GM21619 (cell line): ENCODE measurements at regions not wholly inside any gene's neighbourhood (a gene's known extent, or its start where the extent isn't known, plus 50 kb on each side); places are given as distances from the start of the nearest gene placed in this dataset.
"Not testable (repeated sequence)": the region's sequence is repeated elsewhere in the genome, so short reads cannot be mapped to it uniquely, and the experiment has no call there.

Experiments
- ATAC-seq: cut with Tn5 transposase; IDR thresholded peaks from one replicate; pipeline ENCODE4 v1.9.1; 2021; ENCODE audit not compliant: unreplicated experiment

DNA sequence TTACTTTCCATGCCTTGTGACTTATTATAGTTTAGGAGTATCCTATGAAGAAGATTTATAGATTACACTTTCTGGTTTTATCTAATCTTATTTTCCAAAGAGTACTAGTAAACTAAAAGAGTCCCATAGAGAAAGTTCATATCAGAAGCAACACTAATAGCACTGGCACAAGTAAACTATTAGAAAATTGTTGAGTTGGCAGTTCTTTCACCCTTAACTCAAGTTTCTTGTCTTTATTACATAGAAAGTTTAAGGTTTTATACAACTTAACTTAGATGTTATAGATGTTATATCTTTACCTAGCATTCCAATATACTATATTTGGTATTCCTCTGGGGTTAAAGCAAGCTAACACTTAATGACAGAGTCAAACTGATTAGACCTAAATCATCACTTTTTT, 437.8 kb upstream of the ARRDC3 start:
- ATAC-seq, result no peak

DNA sequence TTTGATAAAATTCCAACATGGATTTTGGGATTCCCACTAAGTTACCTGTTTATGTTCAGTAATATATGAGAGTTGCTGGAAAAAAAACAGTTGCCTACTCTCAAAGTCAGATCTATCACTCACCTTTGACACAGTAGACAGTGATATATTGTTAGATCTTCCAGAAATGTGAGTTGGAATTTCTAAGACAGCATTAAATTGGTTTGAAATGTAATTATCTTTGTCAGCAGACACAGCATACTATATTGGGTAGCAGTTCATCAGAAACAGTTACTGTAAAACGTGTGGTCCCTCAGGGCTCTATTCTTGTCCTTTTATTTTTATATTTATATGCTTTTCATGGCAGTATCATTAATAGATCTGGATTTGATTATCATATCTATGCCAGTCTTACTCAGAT, 433.6 kb upstream of the ARRDC3 start:
- ATAC-seq, result no peak

DNA sequence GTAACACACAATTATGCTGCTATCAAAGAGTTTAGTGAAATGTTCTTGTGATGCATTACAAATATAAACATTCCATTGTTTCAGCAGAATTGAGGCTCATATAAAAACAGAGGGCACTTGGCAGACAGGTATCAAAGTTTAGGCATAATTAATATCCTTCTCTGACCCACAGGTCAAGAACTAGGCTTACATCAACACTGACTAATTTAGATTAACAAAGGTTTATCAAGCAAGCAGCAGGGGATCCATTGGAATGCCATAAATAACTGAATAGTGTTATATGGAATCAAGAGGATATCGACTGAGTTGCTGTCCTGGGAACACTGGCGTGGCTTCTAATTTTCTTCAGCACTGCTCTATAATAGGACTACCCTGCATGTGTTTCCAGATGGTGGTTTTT, 414.5 kb upstream of the ARRDC3 start:
- no peak for ATAC-seq

DNA sequence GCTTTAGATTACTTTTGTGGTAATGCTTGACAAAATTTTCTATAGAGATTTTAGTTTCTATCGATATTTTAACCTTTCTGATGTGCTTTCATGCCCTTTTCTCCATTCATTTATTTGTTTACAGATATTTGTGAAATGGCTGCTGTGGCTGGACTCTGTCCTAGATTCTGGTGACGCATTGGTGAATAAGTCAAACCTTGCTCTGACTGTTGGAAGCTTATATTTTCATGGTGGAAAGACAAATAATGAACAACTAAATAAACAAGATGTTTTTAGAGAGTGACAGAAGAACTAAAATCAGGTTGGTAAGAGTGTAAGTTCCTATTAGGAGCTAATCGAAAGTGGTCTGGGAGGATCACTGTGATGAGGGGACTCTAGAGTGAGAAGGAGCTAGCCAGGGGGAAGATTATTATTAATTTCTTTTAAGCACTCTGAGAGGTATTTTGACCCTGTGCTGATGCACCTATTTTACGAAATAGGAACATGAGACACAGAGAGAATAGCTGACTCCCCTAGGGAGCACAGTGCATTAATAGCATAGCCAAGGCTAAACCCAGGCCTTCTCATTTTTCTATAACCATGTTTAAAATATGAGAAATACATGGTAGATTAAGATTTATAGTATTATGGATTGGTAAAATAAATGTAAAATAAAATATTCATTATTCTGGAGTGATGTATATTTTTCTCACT, 411.9 kb upstream of the ARRDC3 start:
- ATAC-seq, result no peak

DNA sequence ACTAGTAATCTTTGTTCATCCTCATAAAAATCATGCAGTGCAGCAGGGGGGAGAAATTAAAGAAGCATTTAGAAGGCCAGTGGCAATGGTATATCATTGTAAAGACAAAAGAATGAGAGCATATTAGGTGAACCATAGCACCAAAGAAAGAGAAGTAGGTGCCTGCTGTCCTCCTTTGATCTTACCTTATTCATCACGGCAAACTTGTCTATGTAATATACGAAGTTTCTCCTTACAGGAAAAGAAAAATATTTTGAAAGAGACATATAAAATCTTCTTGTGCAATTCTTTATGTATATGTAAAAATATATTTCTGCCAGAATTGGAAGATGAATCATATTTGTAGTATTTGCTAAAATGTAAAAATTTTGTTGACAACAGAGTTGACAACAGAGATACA, 411.3 kb upstream of the ARRDC3 start:
- no peak for ATAC-seq

DNA sequence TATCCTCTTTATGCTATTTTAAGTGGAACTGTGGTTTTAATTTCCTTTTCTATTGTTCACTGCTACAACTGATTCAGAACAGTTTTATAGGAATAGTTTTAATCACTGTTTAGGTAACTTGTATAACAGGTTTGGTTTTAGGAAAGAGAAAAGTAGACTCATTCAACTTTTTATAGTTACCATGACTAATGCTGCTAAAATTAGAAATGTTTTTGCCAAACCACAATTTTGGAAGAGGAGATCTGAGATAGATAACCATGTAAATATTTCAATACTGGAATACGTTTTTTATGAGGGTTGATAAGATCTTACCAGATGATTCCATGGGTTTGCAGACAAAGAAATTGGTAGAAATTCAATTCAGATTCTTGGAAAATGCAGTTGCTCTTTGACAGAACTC, 404.6 kb upstream of the ARRDC3 start:
- no peak for ATAC-seq

DNA sequence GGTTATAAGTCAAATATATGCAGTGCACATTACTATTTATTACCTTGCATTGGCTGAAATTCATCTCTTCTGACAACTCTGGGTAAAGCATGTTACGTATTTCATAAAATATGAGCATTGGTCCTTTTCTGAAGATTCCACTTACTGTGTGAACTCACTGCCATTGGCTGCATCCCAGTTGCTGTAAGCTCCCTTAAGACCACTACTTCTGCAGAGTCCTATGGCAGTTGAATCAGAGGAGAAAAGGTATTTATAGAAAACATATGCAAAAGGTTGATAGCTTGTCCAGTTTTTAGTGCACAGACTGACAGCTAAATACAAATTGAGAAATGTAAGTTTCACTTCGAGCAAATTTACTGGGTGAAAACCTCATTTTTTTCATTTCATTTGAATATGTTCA, 394.6 kb upstream of the ARRDC3 start:
- no peak for ATAC-seq

DNA sequence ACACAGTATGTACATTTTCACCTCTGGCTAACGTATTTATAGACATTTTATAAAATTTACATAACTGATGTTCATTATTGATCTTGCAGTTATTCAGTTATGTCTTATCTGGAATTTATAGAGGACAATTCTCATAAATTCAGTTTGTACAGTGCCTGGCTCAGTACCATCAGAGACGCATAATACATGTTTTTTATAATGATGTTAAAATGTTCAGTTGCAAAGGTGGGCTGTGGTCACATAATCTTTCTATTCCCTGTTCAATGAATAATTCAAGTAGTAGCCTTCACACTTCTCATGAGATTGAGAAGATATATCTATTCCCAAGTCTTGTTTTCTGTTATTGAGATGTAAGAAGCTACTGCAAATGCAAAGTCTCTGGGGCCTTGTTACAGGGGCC, 393.1 kb upstream of the ARRDC3 start:
- ATAC-seq, result no peak

DNA sequence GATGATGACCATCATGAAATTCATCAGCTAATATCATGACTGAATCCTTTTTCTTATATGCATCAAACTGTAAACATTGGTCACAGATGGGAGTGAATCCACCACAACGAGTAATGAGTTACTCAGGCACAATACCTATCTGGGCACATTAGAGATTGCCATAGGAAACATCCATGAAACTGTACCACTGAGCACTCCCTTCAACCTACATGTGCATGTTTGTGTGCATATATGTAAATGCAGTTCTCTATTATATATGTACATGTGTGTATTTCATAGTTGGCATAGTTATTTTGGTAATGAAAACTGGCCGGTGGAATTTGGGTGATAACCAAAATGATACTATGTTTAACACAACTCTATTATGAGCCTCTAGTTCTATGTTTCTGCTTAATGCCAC, 387.3 kb upstream of the ARRDC3 start:
- ATAC-seq, result no peak

DNA sequence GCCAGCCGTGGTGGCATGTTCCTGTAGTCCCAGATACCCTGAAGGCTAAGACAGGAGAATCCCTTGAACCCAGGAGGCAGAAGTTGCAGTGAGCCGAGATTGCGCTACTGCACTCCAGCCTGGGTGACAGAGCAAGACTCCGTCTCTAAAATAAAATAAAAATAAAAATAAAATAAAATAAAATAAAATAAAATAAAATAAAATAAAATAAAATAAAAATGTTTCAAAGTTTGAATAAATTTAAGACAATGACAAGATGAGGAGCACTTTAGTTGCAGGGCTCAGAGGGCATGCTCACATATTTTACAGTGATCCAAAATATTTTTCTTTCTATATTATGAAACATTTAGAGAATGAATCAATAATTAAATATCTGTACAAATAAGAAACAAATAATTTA, 374.3 kb upstream of the ARRDC3 start:
- ATAC-seq, result not testable (repeated sequence)

DNA sequence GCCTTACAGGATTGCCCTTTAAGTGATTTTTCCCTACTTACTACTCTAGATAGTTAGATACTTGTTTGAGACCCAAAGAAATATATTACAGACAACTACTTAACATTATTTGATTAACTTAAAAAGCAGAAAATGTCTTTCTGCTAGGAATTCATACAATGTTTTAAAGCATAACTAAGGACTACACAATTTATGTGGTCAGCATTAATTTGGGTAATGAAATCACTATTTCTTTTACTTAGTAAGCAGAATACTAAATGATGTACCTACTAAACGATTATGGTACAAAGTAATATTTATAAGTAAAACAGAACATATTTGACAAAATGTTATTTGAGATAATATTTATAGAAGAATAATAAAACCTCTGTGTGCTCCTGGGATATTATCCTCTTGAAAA, 371.9 kb upstream of the ARRDC3 start:
- no peak for ATAC-seq

DNA sequence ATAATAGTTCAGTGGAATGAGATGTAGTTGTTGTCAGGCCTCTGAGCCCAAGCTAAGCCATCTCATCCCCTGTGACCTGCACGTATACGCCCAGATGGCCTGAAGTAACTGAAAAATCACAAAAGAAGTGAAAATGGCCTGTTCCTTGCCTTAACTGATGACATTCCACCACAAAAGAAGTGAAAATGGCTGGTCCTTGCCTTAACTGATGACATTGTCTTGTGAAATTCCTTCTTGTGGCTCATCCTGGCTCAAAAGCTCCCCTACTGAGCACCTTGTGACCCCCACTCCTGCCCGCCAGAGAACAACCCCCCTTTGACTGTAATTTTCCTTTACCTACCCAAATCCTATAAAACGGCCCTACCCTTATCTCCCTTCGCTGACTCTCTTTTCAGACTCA, 361.4 kb upstream of the ARRDC3 start:
- ATAC-seq, result not testable (repeated sequence)

DNA sequence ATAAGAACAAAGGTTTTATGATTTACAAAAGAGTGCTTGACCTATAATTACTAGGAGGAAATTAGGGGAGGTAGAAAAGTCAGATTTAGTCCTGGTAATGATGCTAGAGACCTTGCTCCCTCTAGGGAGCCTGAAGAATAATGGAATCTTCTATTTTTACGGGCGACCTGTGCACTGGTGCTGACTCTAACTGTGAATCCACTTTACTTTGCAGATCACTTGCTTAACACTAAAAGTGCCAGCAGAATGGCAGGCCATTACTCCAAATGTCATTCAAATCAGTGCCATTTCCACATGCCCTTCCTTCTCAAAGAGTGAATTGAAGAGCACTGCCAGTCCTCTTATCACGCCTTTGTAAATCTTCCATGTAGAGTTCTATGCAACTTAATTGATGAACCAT, 359.4 kb upstream of the ARRDC3 start:
- ATAC-seq, result no peak

DNA sequence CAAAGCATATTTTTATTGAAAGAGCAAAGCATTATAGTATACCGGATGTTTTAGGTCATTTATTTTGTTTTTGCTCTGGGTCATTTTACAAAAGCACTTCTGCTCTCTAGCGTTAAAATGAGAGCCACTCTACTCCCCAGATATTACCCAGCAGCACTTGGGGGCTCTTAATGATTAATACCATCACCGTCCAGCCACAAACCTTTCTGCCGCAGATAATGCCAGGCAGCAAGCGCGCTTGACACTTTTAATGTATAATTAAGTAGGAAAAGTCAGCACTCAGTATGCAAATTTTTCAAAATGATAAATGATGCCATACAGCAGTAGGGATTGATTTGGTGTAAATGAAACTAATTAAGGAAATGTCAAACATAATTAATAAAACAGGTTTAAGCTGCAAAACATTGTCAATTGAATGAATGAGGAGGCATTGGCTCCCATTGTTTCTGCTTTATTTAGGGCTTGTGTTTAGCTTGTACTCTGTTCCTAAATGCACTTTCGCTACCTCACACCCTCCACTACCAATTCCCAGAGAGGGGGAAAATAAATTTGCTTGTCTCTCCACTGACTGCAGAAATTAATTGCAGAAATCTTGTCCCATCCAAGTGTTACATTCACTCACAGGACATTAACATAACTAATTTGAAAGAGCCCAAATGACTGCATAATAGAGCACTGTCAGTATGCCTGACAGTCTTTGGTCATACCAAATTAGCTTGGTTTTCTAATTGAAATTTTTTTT, 358.8 kb upstream of the ARRDC3 start:
- no peak for ATAC-seq

DNA sequence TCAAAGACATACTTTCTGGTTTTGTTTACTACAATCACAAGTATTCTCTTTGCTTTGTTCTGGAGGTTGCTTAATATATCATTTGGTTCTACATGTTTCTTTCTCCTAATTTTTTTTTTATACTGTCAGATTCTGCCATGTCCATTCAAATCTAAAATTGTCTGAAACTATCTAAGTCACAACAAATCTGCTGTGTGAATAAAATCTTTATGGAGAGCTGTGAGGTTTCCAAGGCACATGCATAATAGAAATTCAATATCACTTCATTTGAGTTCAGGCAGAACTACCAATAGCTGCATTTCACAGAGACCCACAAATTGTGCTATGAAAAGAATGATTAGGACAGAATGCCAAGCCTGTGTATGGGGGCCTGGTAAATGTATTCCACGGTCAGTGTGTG, 346.9 kb upstream of the ARRDC3 start:
- ATAC-seq, result no peak

DNA sequence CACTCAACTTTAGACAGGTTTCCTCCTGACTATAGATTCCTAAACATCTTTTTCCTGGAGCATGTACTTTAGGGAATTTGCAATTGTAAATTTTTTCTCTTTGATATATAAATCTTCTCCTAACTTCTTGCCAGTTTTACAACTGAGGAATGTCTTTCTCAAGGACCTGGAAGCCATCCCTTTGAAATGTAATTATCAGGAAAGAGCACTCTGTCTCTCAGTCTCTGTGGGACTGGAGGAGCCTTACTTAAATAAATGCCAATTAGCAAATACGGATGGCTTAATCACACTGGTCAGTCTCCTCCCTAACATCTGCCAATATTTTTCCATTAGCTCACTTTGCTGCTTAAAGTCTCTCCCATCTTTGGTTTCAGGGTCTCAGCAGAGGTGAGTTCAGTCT, 344.3 kb upstream of the ARRDC3 start:
- no peak for ATAC-seq

DNA sequence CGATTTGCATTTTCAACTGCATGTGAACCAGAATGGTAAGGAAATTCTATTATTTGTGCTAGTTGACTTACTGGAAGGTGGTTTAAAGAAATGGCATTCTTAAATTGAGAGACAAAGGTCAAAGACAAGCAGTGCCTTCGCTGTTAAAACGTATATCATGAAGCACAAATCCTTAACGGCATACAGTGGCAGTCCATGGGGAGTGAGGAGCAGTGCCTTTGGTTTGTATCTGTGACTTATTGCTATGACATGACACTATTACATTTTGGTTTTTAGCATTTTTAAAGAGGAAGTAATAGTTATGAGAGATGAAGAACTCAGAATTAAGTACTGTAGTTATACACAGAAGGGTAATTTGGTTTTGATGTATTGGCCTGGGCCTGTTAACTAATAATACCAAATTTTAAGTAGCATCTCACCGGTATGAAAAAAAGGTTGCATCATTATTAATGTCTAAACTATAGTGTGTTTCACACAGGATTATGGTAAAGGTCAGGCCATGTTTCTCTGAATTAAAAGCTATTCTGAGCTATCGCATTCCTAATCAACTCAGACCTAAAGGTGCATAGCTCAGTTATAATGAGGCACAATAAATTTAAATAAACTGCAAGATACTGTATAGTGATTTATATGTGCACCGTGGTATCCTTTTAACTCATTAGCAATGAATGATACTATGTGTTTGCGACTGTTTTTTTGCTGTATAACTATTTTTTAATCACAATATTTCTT, 339.8 kb upstream of the ARRDC3 start:
- no peak for ATAC-seq

DNA sequence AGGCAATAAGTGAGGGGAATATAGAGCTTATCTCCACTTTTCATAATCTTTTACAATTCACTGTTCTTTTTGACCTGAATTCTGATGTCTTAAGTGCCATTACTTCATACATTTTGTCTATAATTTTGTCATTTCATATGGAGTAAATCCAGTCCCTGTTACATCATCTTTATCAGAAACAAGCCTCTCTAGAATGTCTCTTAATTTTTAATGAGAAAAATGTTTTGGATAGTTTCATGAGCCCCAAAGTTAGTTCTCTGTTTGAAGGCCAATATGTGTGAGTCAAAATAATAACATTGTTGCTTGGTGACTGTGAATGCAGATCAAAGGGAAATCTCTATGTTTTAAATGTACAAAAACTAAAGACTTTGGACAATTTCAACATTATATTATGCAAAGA, 329.6 kb upstream of the ARRDC3 start:
- ATAC-seq, result no peak

DNA sequence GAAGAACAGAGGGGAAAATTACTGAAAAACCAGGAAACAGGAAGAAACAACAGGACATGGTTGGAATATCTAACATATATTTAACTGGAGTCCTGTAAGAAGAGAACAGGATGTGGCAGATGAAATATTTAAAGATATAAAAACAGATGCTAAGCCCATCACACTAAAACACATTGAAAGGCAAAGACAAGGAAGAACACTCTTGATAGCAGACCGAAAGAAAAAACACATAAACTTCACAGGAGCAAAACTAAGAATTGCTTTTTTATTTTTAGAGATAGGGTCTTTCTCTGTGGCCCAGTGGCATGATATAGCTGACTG, 324.4 kb upstream of the ARRDC3 start:
- no peak for ATAC-seq

DNA sequence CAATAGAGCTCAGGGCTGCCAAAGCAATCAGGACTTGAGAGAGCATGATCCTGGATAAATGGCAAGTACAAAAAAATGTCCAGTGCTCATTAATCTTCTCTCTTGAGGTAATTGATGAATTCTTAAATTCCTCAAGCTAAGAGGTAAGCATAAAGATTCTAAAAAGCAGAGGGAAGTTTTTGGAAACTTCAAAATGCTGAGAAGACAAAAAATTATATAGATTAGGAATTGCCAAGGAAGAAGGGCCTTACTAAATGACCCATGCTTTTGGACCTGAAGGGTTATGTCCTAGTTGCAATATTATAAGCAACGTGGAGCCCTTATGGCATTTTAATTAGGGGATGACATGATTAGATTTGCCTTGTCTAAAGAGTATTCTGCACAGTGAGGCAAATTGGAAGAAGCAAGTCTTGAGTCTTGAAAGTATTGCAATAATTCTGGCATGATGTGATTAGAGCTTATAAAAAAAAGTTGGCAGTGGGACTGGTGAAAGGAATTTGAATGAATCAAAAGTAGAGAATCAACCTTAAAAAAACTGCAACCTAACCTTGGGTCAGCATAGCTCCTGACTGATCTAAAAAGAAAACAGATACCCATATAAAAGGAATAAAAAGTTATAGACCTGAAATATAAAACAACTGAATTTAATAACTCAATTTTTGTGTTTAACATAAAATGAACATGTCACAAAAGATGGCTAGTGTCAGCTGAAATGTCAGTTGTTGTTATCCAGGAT, 323.8 kb upstream of the ARRDC3 start:
- ATAC-seq, result no peak

DNA sequence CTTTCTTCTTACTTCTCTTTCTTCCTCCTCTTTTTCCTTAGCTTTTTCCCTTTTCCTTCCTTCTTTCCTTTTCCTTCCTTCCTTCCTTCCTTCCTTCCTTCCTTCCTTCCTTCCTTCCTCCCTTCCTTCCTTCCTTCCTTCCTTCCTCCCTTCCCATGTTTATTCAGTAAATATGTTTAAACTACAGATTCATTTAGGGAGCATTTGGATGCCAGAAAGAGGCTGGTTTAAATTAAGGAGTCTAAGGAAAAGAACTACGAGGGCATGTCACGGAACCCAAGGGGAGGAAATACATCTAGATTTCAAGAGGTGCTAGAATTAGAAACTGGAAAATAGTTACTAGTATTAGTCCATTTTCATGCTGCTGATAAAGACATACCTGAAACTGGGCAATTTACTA, 320.0 kb upstream of the ARRDC3 start:
- ATAC-seq, result no peak

DNA sequence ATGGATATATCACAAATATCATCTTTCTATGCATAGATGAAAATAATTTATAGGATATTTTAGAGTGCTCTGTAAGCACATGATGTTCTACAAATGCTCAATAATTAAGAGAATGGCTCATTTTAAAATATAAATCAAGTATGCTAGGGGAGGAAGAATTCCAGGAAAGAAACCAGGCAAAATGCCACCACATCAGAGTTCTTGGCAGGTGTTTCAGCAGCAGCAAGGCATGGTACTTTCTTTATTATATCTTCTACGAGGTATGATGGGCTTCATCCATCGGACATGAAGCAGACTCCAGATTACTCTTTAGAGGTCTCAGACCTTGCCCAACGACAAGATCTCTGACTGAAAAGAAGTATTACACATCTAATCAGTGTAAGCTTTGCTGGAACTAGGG, 316.3 kb upstream of the ARRDC3 start:
- ATAC-seq, result no peak
